HS-27A (cell line): ENCODE measurements at regions not wholly inside any gene's neighbourhood (a gene's known extent, or its start where the extent isn't known, plus 50 kb on each side); places are given as distances from the start of the nearest gene placed in this dataset.
"Not testable (repeated sequence)": the region's sequence is repeated elsewhere in the genome, so short reads cannot be mapped to it uniquely, and the experiment has no call there.

Experiments
- DNase-seq: peaks from one replicate; pipeline ENCODE4 v3.0.0-alpha.2; 2012; ENCODE audit warnings: low read depth, missing footprints

DNA sequence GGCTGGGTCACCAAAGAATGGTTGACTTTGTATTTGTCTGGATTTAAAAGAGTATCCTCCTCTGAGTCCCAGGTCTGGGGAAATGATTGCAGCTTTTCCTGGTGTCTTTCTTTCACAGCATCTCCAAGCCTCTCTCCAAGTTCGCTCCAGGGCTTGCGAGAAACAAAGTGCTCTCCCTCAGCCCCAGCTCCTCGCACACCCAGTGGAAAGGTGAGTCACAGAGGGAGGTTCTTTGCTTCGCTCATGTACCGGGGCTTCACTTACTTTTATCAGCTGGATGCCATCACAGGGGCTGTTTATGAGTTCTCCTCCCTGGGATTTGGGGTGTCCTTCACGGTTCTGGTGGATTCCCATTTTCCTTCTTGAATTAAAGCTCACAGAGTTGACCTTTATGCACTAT, 252.2 kb upstream of the PLPP4 start:
- DNase-seq: no peak

DNA sequence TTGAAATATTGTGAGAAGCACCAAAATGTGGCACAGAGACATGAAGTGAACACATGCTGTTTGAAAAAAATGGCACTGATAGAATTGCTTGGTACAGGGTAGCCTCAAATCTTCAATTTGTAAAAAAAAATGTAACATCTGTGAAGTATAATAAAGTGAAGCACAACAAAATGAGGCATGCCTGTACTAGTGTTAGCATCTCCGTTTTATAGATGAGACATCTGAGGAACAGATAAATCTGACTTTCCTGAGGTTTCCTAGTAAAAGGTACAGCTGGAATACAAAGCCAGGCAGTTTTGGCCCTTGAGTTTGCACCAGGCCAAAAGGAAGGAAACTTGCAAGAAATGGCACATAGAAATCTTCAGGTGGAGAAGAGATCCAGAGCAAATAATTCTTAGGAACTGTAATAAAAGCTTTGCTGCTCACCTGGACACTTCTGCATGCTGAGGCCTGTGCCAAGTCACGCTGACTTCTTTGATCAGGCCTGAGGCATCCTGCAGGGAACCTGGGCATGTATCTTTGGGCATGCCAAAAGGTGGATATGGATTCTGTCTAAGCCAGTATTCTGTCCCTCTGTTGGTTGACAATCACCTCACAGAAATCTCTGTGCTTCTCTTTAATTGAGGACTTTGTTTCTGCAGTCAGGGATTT, 251.5 kb upstream of the PLPP4 start:
- DNase-seq: no peak

DNA sequence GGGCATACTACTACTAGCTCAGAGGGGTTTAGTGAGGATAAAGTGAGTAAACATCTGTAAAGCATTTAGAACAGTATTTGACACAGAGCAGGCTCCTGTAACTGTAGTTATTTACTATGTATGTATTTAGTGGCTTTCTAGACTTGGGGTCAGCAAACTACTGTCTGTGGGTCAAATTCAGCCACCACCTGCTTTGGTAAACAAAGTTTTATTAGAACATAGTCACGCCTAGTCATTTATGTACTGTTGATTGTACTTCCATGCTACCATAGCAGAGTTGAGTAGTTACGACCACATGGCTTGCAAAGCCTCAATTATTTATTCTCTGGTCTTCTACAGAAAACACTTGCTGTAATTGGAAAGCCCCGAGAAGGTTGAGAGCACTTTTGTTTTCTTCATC, 248.5 kb upstream of the PLPP4 start:
- no peak for DNase-seq

DNA sequence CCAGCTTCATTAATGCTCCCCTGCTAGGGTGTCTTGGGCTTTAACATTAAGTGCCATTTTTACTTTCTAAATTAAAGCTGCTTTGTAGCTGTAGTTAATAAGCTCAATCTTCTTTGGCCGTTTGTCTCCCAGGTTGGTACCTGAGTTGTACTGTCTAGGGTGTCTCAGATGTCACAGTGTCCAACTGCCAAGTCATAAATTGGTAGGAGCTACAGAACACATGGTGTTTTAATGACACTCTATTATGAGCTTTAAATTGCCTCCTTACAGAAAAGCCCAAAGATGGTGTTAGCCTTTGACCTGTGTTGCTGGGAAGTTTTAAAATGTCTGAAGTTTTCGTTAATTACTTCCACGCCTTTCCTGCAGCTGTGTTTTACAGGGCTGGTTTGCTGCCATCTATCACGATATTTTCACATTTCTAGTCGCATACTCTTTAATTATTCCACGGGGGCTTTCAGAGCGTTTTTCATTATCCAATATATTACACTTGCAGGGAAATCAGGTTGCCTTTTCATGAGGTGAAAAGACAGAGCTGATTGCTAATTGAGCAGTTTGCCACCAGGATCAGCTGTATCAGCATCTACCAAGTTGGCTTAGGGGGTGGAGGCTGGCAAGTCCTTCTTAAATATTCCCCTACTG, 247.8 kb upstream of the PLPP4 start:
- DNase-seq: no peak

DNA sequence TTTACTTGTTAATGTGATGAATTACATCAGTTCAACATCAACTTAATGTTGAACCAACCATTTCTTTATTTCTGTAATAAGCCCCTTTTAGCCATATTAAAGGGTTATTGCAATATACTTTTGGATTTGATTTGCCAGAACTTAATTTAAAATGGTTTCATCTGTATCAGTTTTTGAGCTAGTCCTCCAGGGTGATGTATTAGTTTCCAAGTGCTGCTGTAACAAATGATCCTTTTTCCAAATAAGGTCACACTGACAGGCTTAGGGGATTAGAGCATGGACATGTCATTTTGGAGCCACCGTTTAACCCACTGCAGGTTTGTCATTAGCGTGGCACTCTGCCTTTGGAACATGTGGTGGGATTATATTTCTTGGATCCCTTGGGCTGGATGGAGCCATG, 244.8 kb upstream of the PLPP4 start:
- no peak for DNase-seq

DNA sequence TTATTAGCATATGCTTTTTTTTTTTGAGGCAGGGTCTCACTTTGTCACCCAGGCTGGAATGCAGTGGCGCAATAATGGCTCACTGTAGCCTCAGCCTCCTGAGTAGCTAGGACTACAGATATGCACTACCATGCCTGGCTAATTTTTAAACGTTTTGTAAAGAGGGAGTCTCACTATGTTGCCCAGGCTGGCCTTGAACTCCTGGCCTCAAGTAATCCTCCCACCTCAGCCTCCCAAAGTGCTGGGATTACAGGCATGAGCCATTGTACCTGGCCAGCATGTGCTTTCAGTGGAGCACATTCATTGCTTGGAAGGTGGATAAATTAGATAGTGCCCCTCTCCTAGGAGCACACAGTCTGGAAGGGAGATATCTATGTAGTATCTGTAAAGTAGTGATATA, 243.7 kb upstream of the PLPP4 start:
- DNase-seq: not testable (repeated sequence)

DNA sequence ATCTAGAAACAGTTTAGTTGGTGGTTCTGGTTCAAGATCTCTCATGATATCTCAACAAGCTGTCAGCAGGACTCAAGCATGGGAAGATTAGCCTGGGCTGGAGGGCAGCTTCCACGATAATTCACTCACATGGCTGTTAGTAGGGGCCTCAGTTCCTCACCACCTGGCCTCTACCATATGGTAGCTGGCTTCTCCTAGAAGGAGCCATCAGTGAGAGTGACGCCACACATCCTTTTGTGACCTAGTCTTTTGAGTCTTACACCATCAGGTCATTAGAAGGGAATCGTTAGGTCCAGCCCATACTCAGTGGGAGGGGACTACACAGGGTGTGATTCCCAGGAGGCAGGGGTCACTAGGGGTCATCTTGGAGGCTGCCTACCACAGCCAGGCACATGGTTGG, 239.3 kb upstream of the PLPP4 start:
- DNase-seq: no peak

DNA sequence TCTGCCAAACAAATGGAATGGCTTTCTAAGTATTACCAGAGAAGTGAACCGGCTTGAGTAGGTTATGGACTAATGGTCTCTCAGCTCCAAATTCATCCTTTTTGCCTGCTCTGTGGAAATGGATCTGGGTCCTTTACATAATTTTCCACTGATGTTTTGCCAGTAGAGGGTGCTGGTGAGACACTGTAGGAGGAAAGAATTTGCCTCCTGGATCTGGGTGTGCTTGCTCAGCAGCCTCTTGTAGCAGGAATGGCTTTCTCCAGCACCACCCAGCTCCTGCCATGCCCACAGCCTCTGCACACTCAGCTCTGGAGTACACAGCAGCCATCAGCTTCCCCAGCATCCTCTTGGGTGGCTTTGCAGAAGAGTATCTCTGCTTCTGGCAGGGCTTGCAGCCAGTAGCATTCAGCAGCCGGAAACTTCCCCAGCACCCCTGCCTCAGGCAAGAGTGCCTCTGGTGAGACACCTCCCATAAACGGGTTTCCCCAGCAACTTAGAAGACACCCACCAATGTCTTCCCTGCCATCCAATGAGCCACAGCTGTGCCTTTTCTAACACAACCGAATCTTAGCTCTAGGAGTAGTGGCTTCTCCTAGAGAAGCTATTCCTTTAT, 235.0 kb upstream of the PLPP4 start:
- DNase-seq: no peak

DNA sequence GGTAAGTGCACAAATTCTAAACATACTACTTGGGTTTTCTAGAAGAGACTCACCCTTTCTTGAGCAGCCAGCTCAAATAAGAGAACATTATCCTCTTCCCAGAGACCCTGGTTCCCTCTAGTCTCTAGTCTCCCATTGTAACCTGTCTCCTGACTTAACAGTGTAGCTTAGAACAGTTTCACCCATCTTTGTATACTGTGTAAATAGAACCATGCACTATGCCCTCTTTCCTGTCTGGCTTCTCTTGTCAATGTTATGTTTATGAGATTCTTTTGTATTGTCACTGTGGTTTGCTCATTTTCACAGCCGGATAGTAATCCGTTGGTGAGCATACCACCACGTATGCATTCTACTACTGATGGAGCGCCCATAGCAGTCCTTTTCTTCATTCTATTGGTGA, 227.4 kb upstream of the PLPP4 start:
- no peak for DNase-seq

DNA sequence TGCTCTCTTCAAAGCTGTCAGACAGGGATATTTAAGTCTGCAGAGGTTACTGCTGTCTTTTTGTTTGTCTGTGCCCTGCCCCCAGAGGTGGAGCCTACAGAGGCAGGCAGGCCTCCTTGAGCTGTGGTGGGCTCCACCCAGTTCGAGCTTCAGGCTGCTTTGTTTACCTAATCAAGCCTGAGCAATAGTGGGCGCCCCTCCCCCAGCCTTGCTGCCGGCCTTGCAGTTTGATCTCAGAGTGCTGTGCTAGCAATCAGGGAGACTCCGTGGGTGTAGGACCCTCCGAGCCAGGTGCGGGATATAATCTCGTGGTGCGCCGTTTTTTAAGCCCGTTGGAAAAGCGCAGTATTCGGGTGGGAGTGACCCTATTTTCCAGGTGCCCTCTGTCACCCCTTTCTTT, 217.3 kb upstream of the PLPP4 start:
- not testable (repeated sequence) for DNase-seq

DNA sequence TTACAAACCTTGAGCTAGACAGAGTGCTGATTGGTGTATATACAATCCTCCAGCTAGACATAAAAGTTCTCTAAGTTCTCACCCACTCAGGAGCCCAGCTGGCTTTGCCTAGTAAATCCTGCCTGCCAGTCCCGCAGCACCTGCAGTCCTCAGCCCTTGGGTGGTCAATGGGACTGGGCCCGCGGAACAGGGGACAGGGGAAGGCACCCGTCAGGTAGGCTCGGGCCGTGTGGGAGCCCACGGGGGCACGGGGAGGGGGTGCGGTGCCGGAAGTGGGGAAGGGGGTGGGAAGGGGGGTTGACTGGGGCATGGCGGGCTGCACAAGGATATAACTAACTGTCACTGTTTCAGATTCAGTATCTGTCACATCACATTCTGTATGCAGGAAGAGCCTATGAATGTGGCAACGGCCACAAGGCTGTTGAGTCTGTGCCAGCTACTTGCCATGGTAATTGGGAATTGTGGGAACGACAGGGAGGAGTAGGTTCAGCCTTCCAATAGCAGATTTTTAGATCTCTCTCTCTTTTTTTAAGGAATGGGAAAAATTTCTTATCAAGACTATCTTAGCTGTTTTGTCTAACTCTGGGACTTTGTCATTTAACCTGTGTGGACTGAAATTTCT, 205.1 kb upstream of the PLPP4 start:
- DNase-seq: no peak

DNA sequence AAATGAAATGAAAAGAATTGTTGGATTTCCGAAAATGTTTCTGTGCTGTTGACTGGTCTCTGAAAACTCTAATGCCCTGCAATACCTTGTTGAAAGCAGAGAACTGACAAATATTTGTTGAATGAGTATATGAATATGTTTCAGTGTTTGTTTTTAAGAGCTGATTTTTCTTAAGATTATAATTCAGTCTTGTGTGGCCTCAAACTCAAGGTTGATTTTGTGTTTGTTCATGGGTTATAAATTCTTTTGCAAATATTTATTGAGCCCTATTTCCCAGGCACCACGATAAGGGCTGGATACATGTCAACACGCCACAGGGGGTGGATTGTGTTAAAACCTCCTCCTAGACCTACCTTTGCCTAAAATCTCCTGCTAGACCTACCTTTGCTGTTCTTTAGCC, 203.9 kb upstream of the PLPP4 start:
- no peak for DNase-seq

DNA sequence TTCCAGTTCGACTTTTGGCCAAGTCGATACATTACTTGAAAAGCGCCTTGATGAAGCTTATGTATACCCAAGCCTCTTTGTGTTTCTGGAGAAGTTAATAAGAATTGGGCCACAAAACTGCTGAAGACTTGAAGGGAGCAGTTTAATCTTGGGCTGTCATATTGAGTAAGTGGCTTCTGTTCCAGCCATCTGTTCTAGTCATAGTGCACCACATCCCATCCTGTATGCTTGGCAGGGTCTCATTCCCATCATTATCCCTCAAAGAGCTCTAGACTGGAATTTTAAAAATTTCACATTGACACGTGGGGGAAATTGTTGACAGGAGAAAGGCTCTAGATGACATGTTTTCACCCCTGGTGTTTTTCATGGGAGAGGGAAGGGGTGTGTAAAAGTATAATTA, 196.6 kb upstream of the PLPP4 start:
- DNase-seq: no peak

DNA sequence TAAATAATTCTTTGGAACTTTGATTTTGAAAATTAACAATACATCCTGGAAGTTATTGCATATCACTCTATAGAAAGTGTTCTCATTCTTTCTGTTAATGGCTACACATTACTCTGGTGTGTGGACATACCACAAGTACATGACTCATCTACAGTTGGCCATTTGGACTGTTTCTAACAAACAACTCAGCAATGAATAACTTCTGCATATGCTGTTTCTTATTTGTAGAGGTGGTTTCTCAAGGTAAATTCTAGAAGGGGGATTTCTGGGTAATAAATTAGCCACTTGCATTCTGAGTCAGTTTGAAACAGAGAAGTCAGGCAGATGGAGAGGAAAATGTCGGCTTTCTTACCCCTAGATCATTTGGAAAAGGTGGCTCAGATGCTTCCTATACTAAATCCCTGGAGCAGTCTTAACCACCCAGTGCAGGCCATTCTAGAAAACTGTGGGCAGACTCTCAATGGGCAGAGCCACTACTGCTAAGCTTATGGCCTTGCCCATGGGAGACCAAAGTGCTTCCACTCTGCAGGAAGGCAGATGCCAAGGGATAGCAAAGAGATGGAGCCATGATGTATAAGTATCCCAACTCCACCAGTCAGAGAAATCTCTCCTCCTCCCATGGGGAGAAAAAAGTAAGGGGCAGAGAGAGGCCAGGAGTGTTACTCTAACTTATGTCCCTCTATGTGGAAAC, 194.0 kb upstream of the PLPP4 start:
- DNase-seq: no peak

DNA sequence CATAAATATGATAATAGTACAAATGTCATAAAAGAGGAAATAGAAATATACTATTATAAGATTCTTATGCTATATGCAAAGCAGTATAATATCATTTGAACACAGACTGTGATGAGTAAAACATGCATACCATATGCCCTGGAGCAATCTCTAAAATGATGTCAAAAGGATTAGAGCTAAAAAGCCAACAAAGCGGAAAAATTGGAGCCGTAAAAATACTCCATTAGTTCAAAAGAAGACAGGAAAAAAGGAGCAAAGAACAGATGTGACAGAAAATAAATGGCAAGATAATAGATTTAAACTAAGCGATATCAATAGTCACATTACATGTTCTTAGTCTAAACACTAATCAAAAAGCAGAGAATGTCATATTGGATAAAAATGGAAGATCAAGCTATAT, 191.0 kb upstream of the PLPP4 start:
- DNase-seq: no peak

DNA sequence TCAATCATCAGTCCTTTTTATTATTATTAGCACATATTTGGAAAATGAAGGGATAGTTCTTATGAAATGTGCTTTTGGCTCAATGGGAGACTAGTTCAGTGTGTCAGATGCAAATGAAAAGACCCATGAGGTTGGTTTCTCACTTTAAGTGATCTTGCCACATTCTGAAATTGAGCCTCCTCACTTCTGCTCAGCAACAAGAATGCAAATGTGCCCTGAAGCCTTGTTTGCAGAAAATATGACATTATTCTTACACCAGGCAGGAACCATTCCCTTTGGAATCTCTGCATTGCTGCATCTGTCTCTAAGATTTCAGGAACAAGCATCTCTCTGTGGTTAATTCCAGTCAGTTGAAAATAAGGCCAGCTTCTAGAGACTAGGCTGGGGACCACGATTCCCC, 186.1 kb upstream of the PLPP4 start:
- no peak for DNase-seq

DNA sequence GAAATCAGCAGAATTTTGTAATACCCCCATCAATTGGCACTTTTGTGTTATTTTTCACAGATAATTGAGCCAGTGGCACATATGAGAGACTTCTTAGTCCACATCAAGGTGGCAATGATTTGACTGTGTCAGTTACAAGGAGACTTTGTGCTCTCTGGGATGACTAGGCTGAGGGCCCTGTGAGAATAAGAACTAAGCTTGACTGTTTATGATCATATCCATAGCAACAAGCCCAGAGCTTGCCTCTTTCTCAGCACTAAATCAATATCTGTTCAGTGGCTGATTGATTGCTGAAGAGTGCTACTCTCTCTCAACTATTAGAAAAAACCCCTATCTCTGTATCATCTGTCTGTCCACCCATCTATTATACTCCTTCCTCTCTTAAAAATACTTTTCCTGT, 185.3 kb upstream of the PLPP4 start:
- no peak for DNase-seq

DNA sequence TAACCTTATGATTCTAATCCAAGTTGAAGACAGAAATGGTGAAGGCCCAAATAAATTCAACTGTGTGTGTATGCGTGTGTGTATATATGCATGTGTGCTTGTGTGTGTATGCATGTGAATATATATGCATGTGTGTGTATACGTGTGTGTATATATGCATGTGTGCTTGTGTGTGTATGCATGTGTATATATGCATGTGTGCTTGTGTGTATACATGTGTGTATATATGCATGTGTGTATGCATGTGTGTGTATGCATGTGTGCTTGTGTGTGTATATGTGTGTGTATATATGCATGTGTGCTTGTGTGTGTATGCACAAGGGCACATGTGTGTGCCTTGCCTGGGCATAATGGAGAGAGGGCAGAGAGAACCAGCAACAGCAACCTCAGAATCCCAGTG, 184.7 kb upstream of the PLPP4 start:
- no peak for DNase-seq

DNA sequence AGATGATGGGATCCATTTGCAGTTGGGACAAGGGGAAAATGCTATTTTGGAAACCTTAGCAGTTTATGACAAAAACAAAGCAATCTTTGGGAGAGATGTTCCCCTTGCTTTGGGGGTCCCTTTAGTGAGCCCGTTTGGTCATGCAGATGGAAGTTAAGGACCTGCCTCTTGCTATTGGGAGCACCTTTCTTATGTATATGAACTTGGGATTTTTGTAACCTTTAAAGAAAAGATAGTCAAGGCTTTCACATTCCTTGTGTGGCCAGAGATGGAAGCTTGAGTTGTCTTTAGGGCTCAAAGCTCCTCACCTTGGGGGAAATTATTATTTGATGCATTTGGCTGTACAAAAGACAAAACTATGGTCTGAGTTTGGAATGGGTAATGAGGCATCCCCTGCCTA, 179.0 kb upstream of the PLPP4 start:
- no peak for DNase-seq

DNA sequence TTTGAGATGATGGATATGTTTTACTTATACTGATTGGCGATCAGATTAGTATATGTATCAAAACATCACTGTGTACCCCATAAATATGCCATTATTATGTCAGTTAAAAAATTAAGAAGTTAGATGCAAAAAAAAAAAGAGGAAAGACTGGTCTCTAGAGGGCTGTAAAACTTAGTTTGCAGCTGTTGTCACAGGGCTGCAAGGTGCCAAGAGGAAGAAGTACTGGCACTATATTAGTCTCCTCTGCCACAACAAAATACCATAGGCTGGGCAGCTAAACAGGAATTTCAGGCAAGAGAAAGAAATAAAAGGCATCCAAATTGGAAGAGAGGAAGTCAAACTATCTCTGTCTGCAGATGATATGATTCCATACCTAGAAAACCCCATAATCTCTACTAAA, 177.8 kb upstream of the PLPP4 start:
- no peak for DNase-seq

DNA sequence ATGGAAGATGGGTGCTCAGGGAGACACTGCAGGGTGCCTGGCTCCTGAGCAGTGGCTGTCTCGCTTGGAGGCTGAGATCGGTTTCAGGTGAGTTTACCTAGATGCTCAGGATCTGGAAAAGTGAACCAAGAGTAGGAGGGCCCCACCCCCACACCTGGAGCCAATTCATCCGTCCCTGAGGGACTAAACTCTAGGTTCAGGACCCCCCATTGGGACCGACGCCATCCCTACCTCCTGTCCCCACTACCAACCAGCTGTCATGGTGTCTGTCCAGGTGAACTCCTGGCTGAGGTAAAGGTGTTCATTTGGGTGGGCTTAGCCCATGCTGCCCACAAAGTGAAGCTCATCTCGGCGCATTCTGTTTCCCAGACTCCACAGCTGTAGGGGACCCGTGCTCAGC, 174.6 kb upstream of the PLPP4 start:
- DNase-seq: no peak

DNA sequence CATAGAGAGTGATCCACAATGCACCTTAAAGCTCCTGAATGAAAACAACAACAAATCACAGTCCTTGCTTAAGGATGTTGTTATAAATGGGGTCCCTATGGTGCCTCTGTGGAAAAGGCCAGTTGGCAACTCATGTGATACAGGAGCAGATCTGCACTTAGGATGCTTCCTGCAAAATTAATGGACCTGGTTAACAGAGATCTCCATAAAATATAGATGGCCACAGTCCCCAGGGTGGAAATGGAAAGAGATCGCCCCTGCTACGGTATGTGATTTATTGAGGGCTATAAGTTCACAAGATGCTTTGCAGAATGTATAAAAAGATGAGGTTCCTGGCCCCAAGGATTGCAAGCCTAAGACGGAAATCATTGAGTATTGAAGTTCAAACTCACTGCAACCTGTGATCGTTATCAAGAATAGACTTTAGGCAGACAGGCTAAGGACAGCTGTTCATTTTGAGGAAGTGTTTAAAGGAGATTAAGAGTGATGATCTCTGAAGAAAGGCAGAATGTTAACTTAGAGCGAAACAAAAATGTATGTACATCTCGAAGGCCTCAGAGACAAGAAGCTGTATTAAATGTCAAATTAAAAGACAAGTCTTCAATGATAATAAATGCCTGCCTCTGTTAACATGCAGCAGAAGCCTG, 174.1 kb upstream of the PLPP4 start:
- no peak for DNase-seq
